HL-60/S4 treated with retinoic acid at 250 ng/mL for 4 days and 3 days (cell line): ENCODE measurements at regions not wholly inside any gene's neighbourhood (a gene's known extent, or its start where the extent isn't known, plus 50 kb on each side); places are given as distances from the start of the nearest gene placed in this dataset.

Experiments
- in situ Hi-C: fragments of 300-500 bp; cut with MboI; formaldehyde crosslinking; loops from 2 replicates; pipeline ENCODE4 v1.7.0; 2022; ENCODE audit warnings: low sequenced_read_pairs

DNA sequence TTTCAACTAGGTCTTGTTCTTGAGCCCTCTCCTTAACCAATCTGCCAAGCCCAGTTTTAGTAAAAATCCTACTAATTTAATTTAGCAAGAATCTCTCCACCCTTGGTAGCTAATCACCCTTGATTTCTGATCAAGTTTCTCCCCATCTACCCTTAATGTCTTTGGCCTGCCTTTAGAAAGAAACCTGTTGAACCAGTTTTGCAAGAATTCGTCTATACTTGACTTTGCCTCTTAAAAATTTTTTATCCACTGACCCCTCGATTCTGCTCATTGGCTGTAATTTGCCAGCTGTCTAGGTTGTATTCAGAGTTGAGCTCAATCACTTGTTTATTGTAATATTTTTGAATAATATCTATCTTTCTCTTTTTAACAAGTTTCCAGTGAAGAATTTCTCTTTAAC, 1138.5 kb downstream of the CDH11 start:
- in situ Hi-C loops = no loop called here

DNA sequence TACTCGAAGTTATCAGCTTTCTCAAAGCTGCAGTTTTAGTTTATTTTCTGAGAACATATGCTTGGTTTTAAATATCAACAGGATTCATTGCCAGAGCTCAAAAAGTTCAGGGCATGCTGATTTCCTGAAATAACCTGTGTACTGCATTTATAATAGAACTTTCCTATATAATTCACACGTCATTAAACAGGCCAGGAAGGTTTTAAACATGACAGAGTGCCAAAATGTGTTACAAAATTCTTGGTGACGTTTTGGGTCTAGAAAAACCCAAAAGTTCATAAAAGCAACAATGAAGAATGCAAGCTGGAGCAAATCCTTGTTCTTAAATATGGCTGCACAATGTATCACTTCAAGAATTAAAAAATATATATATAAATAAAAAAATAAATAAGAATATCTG, 1139.1 kb downstream of the CDH11 start:
- in situ Hi-C loops = no loop called here

DNA sequence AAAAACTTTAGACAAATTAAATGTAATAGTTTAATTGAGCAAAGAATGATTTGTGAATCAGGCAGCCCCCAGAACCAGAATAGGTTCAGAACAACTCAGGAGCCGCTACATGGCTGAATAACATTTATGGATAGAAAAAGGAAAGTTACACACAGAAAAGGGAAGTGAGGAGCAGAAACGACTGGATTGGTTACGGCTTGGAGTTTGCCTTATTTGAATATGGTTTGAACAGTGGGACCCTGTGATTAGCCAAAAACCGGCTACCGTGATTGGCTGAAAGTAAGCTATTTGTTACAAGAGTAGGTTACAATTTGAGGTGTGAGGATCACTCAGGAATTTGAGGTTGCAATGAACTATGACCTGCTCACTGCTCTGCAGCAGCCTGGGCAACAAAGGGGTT, 1139.8 kb downstream of the CDH11 start:
- in situ Hi-C loops = no loop called here

DNA sequence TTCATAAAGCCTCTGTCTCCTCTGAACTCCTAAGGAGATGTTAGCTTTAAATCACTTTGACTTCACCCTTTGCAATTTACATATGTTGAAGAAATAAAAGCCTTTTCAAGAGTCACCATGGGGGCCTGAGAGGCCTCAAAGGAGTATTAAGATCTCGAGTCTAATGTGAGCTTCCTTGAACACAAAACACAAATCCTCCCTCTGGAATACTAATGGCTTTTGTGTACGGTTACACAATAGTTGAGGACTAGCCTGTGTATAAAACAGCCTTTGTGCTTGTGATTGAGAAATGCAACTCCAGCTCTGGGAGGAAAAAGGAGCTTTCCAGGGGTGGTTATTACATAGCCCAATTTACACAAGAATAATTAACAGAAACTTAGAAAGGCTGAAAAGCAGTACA, 1140.2 kb downstream of the CDH11 start:
- in situ Hi-C loops = no loop called here

DNA sequence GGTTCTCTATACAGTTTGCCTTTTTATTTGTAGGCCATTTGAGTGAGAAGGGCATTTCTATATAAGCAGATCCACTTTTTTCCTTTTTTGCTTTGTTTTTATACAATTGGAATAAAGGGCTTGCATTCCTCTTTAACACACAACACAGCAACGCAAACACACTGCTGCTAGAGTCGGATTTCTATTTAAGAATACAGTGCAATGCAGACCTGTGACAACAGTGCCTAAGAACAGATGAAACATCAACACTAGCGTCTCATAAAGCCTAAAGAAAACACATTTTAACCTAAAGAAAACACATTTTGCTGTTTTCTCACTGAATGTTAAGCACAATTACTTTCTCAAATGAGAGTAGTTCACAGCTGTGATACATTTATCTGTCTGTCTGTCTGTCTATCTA, 1141.1 kb downstream of the CDH11 start:
- in situ Hi-C loops = no loop called here

DNA sequence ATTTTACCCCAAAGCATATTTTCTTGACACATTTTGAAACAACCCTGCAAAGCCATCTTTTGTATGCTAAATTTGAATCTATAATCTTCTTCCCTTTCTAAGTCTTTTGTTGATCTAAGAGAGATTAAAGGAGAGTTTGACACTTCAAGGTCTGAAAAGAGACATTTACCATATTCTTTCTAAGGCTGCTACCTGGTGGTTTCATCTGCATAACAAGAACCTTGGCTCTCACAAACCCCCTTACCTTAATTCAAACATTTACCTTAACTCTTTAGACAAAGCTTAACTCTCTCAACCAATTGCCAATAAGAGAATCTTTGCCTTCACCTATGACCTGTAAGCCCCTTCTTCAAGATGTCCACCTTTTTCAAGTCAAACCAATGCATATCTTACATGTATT, 1143.6 kb downstream of the CDH11 start:
- in situ Hi-C loops = no loop called here

DNA sequence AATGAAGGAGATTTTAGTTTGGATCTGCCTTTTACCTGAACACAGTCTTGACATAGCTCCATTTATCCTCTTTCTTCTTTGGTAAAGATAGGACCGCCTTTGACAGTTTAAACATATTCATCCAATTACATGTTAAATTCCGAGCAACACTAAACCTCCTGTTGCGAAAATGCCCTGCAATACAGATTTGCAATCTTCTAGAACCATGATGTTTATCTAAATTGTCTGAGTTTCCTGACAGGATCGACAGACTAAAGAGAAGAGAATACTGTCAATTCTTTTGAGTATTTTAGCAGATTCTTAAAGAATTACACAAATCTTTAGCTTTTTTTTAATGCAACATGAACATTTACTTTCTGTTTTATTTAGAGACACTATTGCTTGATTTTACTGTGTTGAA, 1145.5 kb downstream of the CDH11 start:
- in situ Hi-C loops = no loop called here

DNA sequence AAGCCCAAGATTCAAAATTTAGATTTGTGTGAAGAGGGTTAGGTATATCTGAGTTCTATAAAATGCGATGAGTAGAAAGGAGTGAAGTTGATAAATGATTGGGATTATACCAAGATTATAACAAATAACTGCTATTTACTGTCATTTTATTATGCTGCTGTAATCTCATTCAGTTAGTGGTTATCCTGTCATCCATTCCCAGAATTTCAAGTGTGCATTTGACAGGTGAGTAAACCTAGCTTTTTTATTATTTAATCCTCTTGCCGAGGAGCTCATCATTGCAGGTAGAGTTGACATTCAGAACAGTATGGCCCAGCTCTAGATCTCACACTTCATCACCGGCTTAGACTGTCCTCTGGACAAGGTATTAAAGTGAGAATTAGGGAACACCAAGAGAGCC, 1146.2 kb downstream of the CDH11 start:
- in situ Hi-C loops = no loop called here

DNA sequence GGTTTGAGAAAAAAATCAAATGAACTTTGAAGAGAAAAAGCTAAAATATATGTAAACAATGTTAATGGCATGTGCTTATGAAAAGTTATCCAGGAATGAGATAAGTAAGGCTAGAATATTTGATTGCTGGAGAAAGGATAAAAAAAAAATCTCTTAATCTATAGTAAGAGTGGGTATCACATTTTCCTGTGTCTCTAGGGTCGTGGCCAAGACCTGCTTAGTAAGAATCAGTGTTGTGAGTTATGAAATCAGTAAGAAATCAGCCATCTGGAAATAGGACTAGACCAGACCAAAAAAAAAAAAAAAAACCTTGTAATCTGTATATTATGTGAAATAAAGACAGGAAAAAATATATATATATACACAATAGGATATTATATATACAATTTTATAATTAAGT, 1153.9 kb downstream of the CDH11 start:
- in situ Hi-C loops = no loop called here

DNA sequence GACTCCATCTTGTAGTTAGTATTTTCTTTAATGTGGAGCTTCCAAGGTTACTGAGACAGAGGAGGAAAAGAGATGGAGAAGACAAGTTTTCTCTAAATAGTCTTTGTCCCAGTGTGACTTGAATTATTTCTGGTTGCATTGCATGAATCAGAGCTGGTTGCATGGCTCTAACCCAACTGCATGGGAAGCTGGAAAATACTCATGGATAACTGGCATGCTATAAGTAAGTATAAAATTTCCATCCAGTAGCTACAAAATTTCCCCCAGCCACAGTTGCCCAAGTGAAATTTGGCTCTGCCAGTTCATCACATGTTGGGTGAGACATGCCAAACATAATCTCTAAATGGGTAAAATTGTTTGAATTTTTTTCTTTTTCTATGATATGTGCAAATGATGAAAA, 1161.5 kb downstream of the CDH11 start:
- in situ Hi-C loops = no loop called here

DNA sequence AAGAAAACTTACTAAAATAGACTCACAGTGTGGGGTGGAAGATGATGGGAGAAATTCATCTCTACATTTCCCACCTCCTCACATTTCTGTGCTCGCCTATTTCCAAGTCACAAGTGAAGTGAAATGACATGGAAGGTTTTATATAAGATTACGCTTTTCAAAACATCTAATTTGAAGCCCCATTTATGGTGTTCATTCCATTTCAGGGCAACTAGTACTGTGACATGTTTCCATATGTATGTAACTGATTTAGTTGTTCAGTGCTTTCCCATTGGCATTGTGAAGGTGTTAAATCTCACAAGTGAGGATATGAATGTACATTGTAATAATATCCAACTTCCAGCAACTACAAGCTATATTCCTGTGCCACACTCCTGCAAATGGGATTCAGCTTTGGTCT, 1174.8 kb downstream of the CDH11 start:
- in situ Hi-C loops = no loop called here

DNA sequence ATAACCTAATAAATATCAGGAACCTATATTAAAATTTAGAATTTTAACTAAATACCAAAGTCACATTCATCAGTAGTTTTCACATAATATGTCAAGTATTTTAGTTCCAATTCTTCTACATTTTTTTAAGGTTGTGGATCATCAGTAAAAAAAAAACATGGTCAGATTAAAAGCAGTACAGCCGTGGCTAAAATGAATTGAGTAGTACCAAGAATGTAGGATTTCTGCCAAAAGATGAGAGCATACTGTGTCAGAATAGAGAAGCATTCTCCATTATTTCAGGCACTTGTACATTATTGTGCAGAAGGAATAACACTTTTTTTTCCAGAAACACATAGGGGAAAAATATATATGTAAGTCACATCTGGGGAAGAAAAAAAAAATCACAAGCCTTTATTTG, 1176.1 kb downstream of the CDH11 start:
- in situ Hi-C loops = no loop called here

DNA sequence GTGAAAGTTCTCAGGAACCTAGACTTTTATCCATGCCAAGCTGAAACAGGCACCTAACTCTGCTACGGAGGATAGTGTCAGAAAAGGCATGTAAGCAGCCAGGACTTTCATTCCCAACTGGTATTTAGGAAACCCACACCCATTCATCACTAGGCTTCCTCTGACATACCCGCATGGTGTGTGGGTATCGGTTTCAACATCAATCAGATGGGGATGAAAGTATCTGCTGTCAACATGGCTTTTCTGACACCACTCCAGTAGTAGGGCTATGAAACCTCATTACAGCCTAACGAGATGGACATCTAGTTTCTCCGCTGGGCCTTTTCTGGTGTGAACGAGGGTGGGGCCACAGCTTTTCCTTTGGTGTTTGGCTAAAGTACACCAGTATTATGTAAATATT, 1178.3 kb downstream of the CDH11 start:
- in situ Hi-C loops = no loop called here

DNA sequence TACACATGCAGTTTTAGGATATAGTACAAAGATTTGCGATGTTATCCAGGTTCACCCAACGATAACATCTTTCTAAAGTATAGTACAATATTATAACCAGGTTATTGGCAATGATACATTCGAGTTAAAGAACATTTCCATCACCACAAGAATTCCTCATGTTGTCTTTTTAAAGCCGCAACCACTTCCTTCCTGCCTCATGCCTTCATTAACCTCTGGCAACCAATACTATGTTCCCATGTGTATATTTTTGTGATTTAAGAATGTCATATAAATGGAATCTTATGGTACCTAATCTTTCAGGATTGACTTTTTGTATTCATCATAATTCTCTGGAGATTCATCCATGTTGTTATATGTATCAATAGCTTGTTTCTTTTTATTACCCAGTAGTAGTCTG, 1183.2 kb downstream of the CDH11 start:
- in situ Hi-C loops = no loop called here

DNA sequence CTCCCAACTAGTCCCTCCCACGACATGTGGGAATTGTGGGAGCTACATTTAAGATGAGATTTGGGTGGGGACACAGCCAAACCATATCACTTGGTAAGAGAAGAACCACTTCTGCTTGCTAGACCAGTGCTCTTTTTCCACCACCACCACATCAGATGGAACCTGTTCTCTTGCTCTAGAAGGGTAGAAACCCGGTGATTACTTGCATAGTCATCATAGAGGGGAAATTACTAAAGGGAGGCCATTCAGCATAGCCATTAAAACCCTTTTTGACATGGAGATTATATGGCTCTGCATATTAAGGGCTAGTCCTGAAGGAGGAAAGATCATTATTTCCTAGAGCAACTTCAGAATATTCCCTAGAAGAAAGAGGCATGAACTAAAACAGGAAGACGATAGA, 1188.0 kb downstream of the CDH11 start:
- in situ Hi-C loops = no loop called here

DNA sequence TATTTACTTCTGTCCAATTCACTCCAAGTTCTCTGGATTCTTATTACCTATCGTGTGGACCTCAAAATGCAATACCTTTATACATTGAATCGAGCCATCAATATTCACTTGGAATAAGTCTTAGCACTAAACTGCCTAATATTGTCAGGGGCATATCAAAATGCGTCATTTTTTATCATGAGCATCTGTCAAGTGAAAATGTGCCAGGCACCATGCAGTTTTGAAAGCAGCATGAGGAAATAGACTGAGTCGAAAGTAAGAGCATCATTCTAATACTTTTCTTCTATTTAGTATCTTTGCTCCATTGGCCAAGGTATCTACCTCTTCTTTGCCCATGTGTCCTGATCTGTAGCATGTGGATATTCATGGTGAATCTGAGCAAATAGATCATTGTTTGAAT, 1193.4 kb downstream of the CDH11 start:
- in situ Hi-C loops = no loop called here

DNA sequence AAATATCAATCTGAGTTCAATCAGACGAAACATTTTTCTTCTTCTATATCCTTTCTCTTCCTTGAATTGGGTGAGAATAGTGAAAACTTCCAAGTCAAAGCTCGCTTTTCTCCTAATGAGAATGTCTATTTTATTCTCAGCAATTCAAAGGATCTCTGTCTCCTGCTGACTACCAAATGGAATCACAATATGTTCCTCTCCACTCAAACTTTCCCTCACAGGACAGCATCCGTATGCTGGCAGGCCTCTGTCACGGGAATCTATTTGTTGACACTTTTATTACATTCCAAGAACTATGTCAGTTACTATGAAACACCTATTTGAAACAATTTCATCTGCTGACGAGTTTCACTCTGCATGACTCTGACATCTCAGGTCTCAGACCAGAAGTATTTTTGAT, 1196.6 kb downstream of the CDH11 start:
- in situ Hi-C loops = no loop called here

DNA sequence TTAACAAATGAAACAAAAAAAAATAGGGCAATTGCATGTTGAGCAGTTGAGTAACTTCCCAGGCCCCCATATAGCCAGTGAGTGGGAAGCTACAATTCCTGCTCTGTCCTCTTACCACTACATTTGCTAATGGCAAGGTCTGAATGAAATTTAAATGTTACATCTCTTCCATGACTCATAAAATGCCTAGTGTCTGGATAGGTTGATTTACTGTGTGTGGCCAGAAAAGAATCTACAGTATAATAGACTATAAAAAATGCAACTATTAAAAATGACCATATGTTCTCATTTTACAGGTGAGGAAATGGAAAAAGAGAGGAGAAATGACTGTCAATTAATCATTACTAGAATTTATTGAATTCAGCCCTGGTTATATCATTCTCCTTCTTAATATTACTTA, 1199.3 kb downstream of the CDH11 start:
- in situ Hi-C loops = no loop called here

DNA sequence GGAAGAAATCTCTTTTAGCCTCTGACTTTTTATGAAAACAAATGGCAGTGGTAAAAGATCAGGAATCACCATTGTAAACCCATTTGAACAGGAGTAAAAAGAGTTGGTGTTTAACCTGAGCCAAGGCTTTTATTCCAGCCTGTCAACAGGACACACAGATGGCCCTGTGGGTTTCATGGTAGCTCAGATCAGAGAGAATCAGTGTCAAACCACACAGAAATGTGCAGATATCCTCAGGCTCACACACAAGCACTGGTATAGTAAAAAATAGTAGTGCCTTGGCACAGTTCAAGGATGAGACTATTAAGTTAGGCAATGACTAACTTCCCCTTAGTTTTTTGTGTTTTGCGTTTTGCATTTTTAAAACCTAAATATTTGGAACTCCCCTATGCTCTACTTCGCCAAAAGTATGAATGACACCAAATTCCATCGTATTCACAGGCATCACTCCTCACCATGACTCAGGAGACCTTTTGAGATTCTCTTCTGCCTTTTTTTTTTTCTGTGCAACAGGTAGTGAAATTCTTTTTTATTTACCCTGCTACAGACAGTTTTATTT, 1200.0 kb downstream of the CDH11 start:
- in situ Hi-C loops = no loop called here

DNA sequence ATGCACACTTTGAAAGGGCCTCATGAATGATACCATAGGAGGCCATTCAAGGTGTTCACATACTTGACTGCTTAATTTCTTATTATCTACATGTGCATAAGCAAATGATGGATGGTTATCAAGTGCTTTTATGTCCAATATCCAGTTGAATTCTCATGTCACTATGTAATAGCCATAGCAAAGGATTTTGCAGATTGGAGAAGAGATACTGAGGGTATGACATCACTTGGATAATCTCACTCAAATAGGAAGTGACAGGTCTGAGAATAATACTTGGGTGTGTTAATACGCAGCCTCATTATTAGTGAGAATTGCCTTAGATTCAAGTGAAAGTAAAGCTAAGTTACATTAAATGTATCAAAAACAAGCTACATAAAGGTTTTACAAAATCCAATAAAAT, 1208.6 kb downstream of the CDH11 start:
- in situ Hi-C loops = no loop called here

DNA sequence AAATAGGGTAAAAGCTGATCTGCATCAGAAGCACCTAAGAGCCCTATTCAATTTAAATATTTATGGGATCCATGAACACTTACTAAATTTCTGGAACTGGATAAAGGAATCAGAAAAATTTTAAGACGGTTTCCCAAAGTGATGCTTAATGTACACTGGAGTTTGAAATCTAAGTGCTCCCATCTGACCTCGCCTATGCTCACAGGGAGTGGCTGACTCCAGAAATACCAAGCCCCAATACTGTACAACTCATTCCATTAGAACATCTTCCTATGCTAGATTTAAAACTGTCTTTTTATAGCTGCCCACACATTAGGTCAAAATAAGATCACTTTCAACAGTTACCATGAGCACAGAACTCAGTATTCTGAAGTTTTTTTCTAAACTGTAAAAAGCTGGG, 1214.6 kb downstream of the CDH11 start:
- in situ Hi-C loops = no loop called here

DNA sequence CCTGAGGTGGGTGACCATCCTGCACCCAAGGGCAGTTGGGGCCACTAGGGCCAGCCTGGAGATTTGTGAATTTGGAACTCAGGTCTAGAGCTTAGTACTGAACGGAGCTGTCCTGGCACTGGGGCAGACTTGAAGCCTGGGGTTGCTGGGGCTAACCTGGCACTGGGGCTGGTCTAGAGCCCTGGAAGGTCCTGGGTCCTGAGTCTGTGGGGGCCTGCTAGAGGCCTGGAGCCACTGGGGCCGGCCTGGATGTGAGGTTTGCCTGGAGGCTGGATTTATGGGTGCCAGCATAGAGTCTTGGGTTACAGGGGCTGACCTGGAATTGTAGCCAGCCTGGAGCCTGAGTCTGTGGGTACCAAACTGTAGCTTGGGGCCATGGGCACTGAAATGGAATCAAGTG, 1216.9 kb downstream of the CDH11 start:
- in situ Hi-C loops = no loop called here

DNA sequence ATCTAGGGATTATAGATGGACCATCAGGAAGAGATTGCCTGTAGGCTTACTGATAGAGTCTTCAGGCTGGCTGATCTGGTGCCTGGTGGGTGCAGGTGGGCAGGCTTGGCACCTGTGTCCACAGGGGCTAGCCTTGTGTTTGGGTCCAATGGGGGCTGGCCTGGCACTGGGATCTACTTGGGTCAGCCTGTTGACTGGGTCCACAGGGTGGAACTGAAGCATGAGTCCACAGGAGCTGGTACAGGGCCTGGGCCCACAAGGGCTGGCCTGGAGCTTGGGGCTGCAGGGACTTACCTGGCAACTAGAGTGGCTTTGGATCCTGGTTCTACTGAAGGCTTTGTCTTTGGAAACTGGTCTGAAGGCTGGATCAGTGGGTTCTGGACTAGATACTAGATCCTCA, 1217.7 kb downstream of the CDH11 start:
- in situ Hi-C loops = no loop called here
